IMR-90 (cell line): ENCODE measurements at regions not wholly inside any gene's neighbourhood (a gene's known extent, or its start where the extent isn't known, plus 50 kb on each side); places are given as distances from the start of the nearest gene placed in this dataset.

ENCODE experiments used
- ATAC-seq: fragments of 200-7000 bp; cut with Tn5 transposase; 2 replicates; pipeline ENCODE4 v1.9.1; 2020; ENCODE audit warnings: low read depth, mild to moderate bottlenecking, moderate library complexity
- BruUV-seq: library from RNA; stranded (reverse); fragments of 400-500 nt; replicated peaks from 2 replicates; lab custom pipeline; 2021; lab: Mats Ljungman, UMichigan
- CTCF ChIA-PET: fragments of 300-600 bp; formaldehyde crosslinking; extraction: SDS; loops from one replicate; lab custom pipeline; 2021; ENCODE audit warnings: antibody characterized with exemption; lab: Yijun Ruan, JAX
- POLR2A ChIA-PET: fragments of 300-600 bp; sonication (Branson Sonifier 250); formaldehyde crosslinking; loops from one replicate; lab custom pipeline; 2022; ENCODE audit warnings: antibody characterized with exemption; ENCODE audit not compliant: unreplicated experiment; lab: Charles Lee
- DNase-seq: peaks from one replicate; pipeline ENCODE4 v3.0.0; 2013
- H2AFZ ChIP-seq: replicated peaks from 2 replicates; pipeline ENCODE3; 2013; ENCODE audit warnings: low read length, mild to moderate bottlenecking; ENCODE audit not compliant: poor library complexity
- H2AK5ac ChIP-seq: 2 replicates; pipeline ENCODE4 v1.6.1; 2013; ENCODE audit warnings: low read depth, low read length, inconsistent platforms
- H2AK9ac ChIP-seq: replicated peaks from 2 replicates; pipeline ENCODE3; 2013; ENCODE audit warnings: mild to moderate bottlenecking, low read depth, low read length, moderate library complexity; ENCODE audit not compliant: poor library complexity
- H2BK120ac ChIP-seq: 2 replicates; pipeline ENCODE4 v1.6.1; 2013; ENCODE audit warnings: low read depth, low read length, inconsistent platforms
- H2BK15ac ChIP-seq: 3 replicates; pipeline ENCODE4 v1.6.1; 2013; ENCODE audit warnings: low read depth, low read length, inconsistent platforms
- H2BK20ac ChIP-seq: 2 replicates; pipeline ENCODE4 v1.6.1; 2013; ENCODE audit warnings: low read depth, mild to moderate bottlenecking, inconsistent platforms, low read length, moderate library complexity
- H2BK5ac ChIP-seq: 2 replicates; pipeline ENCODE4 v1.6.1; 2013; ENCODE audit warnings: mild to moderate bottlenecking, low read depth, low read length, inconsistent platforms; ENCODE audit not compliant: poor library complexity, severe bottlenecking
- H3K14ac ChIP-seq: replicated peaks from 2 replicates; pipeline ENCODE4 v1.6.1; 2013; ENCODE audit warnings: low read depth, low read length, inconsistent platforms
- H3K18ac ChIP-seq: 2 replicates; pipeline ENCODE4 v1.6.1; 2013; ENCODE audit warnings: low read depth, low read length, control low read depth
- H3K23ac ChIP-seq: 2 replicates; pipeline ENCODE4 v1.6.1; 2013; ENCODE audit warnings: low read depth, low read length, inconsistent platforms
- H3K27ac ChIP-seq: 2 replicates; pipeline ENCODE4 v1.5.1; 2013; ENCODE audit warnings: mild to moderate bottlenecking, control low read depth, low read length; ENCODE audit not compliant: insufficient read depth
- H3K27me3 ChIP-seq: 2 replicates; pipeline ENCODE4 v1.6.1; 2013; ENCODE audit warnings: low read length; ENCODE audit not compliant: control insufficient read depth, insufficient read depth
- H3K36me3 ChIP-seq: 2 replicates; pipeline ENCODE4 v1.6.1; 2013; ENCODE audit warnings: low read length, mixed read lengths; ENCODE audit not compliant: control insufficient read depth, insufficient read depth
- H3K4ac ChIP-seq: 2 replicates; pipeline ENCODE4 v1.6.1; 2013; ENCODE audit warnings: low read depth, low read length, inconsistent platforms
- H3K4me1 ChIP-seq: 2 replicates; pipeline ENCODE4 v1.6.1; 2013; ENCODE audit warnings: low read length, mixed read lengths; ENCODE audit not compliant: control insufficient read depth, insufficient read depth
- H3K4me2 ChIP-seq: 2 replicates; pipeline ENCODE4 v1.6.1; 2013; ENCODE audit warnings: low read depth, mild to moderate bottlenecking, control low read depth, low read length, moderate library complexity
- H3K4me3 ChIP-seq: 2 replicates; pipeline ENCODE4 v1.5.1; 2013; ENCODE audit warnings: low read depth, mild to moderate bottlenecking, control low read depth, low read length, moderate library complexity; ENCODE audit not compliant: insufficient read depth
- H3K56ac ChIP-seq: 2 replicates; pipeline ENCODE4 v1.6.1; 2013; ENCODE audit warnings: low read length, inconsistent platforms; ENCODE audit not compliant: insufficient read depth; ENCODE audit errors: extremely low read depth
- H3K79me1 ChIP-seq, 2 experiments: 2 replicates each; pipeline ENCODE4 v1.6.1; 2013; ENCODE audit warnings: low read length in 2 of 2, inconsistent platforms in 1 of 2, low read depth in 1 of 2
- H3K9ac ChIP-seq: 2 replicates; pipeline ENCODE4 v1.6.1; 2013; ENCODE audit warnings: low read depth, low read length, control low read depth
- H3K9me1 ChIP-seq: 2 replicates; pipeline ENCODE4 v1.6.1; 2013; ENCODE audit warnings: low read length, inconsistent platforms; ENCODE audit not compliant: insufficient read depth
- H3K9me3 ChIP-seq: 2 replicates; pipeline ENCODE4 v1.6.1; 2013; ENCODE audit warnings: low read length; ENCODE audit not compliant: control insufficient read depth, insufficient read depth
- H4K20me1 ChIP-seq: 2 replicates; pipeline ENCODE4 v1.6.1; 2013; ENCODE audit warnings: low read length, inconsistent platforms; ENCODE audit not compliant: insufficient read depth
- H4K5ac ChIP-seq: 2 replicates; pipeline ENCODE4 v1.6.1; 2013; ENCODE audit warnings: mild to moderate bottlenecking, low read depth, low read length, control low read depth
- H4K8ac ChIP-seq, 2 experiments: 2 replicates each; pipeline ENCODE4 v1.6.1; 2013; ENCODE audit warnings: low read depth in 2 of 2, low read length in 2 of 2, control low read depth in 1 of 2, inconsistent platforms in 1 of 2
- H4K91ac ChIP-seq: 2 replicates; pipeline ENCODE4 v1.6.1; 2013; ENCODE audit warnings: low read depth, low read length, inconsistent platforms; ENCODE audit not compliant: insufficient read depth
- BHLHE40 ChIP-seq: fragments of 150-350 bp; IDR thresholded peaks from 2 replicates; pipeline ENCODE4 v1.6.1; 2016; ENCODE audit warnings: mild to moderate bottlenecking, low read depth, low read length
- CEBPB ChIP-seq: IDR thresholded peaks from 2 replicates; pipeline ENCODE4 v1.6.1; 2012; ENCODE audit warnings: low read depth, low read length, improper control_type of control experiment
- CTCF ChIP-seq: conservative IDR thresholded peaks from 2 replicates; pipeline ENCODE4 v1.5.1; 2012; ENCODE audit warnings: mild to moderate bottlenecking, low read depth, low read length, improper control_type of control experiment
- MXI1 ChIP-seq: IDR thresholded peaks from 2 replicates; pipeline ENCODE4 v1.6.1; 2012; ENCODE audit warnings: low read depth, mild to moderate bottlenecking, low read length, moderate library complexity, borderline replicate concordance
- NFE2L2 ChIP-seq: fragments of 150-350 bp; IDR thresholded peaks from 2 replicates; pipeline ENCODE4 v1.6.1; 2016; ENCODE audit warnings: low read depth, mild to moderate bottlenecking, low read length
- POLR2A ChIP-seq: IDR thresholded peaks from 2 replicates; pipeline ENCODE4 v1.6.1; 2012; ENCODE audit warnings: mild to moderate bottlenecking, low read depth, low read length
- RAD21 ChIP-seq: IDR thresholded peaks from 2 replicates; pipeline ENCODE4 v1.6.1; 2012; ENCODE audit warnings: low read length, improper control_type of control experiment
- SMC3 ChIP-seq: fragments of 150-350 bp; IDR thresholded peaks from 2 replicates; pipeline ENCODE4 v1.6.1; 2016; ENCODE audit warnings: low read depth, mild to moderate bottlenecking, antibody characterized with exemption, low read length, moderate library complexity
- USF2 ChIP-seq: fragments of 150-350 bp; IDR thresholded peaks from 2 replicates; pipeline ENCODE4 v1.6.1; 2017; ENCODE audit warnings: mild to moderate bottlenecking, antibody characterized with exemption, low read length, low read depth
- WGBS, 2 experiments: methylation state at CpG; one replicate each; pipeline versions ENCODE4 v1.1.5 to v1.1.7; 2013; ENCODE audit warnings: missing lambda C conversion rate in 2 of 2; ENCODE audit not compliant: insufficient read length in 1 of 2; ENCODE audit errors: extremely low coverage in 2 of 2; 5-methylcytosine and 5-hydroxymethylcytosine counted together
- dilution Hi-C: fragments of 300-500 bp; cut with HindIII; formaldehyde crosslinking; loops from one replicate; pipeline ENCODE4 v1.14.3; 2018; ENCODE audit warnings: low sequenced_read_pairs; ENCODE audit not compliant: unreplicated experiment
- in situ Hi-C: fragments of 300-500 bp; cut with MboI; formaldehyde crosslinking; loops from 3 replicates; pipeline ENCODE4 v1.14.3; 2019; ENCODE audit warnings: low sequenced_read_pairs, inconsistent platforms, mixed read lengths
- intact Hi-C: fragments of 100-400 bp; cut with micrococcal nuclease; formaldehyde crosslinking; loops from 2 replicates; pipeline ENCODE4 v1.10.0; 2022
- TF ChIP-seq, protein P1 (sequence below): fragments of 150-350 bp; IDR thresholded peaks from 2 replicates; pipeline ENCODE4 v1.6.1; 2016; ENCODE audit warnings: low read depth, mild to moderate bottlenecking, low read length, moderate library complexity, borderline replicate concordance

- H4K5ac ChIP-seq, result no peak overlapping the region
- H4K91ac ChIP-seq, result no peak overlapping the region
- no peak overlapping the region for H3K18ac ChIP-seq
- ChIA-PET POLR2A (no interaction called here), CTCF (interaction anchor here (0.6 kb wide), 1 partner anchor 1664 kb away, joined by 4 read pairs; no protein-coding TSS in a partner anchor)
- no peak overlapping the region for H3K56ac ChIP-seq
- no peak overlapping the region for H3K23ac ChIP-seq
- H2BK20ac ChIP-seq, result no peak overlapping the region
- in situ Hi-C loops, result no loop called here
- no peaks in the 10 kb centered on the region for H3K9me3 ChIP-seq
- H3K4me1 ChIP-seq, result peaks cover 6% of the 10 kb centered on the region
- H3K4me3 ChIP-seq, result no peak overlapping the region
- 95% methylated on average over 4 of the region's 8 CpGs; no CpG with 5 or more reads in 1 of the 2 experiments for WGBS, 2 experiments
- H2BK15ac ChIP-seq, result no peak overlapping the region
- H3K9me1 ChIP-seq, result peaks cover 3% of the 10 kb centered on the region; the same call in 1 of the 2 replicates
- H2BK120ac ChIP-seq, result no peak overlapping the region
- ATAC-seq, result no peak
- H3K79me1 ChIP-seq, result no peaks in the 10 kb centered on the region
- H3K4me2 ChIP-seq, result no peak overlapping the region
- H2BK5ac ChIP-seq, result no peak overlapping the region
- no peak overlapping the region for H3K9ac ChIP-seq
- no peak overlapping the region for H2AK9ac ChIP-seq
- no peaks in the 10 kb centered on the region for H3K36me3 ChIP-seq
- no peak for TF ChIP-seq BHLHE40
- TF ChIP-seq RAD21, result no peak
- no peak for TF ChIP-seq MXI1
- TF ChIP-seq NFE2L2, result no peak
- TF ChIP-seq, protein P1, sequence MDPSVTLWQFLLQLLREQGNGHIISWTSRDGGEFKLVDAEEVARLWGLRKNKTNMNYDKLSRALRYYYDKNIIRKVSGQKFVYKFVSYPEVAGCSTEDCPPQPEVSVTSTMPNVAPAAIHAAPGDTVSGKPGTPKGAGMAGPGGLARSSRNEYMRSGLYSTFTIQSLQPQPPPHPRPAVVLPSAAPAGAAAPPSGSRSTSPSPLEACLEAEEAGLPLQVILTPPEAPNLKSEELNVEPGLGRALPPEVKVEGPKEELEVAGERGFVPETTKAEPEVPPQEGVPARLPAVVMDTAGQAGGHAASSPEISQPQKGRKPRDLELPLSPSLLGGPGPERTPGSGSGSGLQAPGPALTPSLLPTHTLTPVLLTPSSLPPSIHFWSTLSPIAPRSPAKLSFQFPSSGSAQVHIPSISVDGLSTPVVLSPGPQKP, result no peak
- TF ChIP-seq CTCF, result no peak
- TF ChIP-seq CEBPB, result no peak
- no peak for TF ChIP-seq POLR2A
- TF ChIP-seq USF2, result no peak
- no peak for TF ChIP-seq SMC3
- no peak overlapping the region for H4K8ac ChIP-seq
- no peak overlapping the region for H3K27ac ChIP-seq
- no peak overlapping the region for H3K4ac ChIP-seq
- DNase-seq, result no peak
- intact Hi-C loops, result no loop called here
- H4K20me1 ChIP-seq, result no peaks in the 10 kb centered on the region
- H3K14ac ChIP-seq, result no peak overlapping the region
- H2AFZ ChIP-seq, result no peak overlapping the region
- no peak overlapping the region for H2AK5ac ChIP-seq
- BruUV-seq, result no TSS peak
- H3K27me3 ChIP-seq, result peaks cover 2% of the 10 kb centered on the region; the same call in 1 of the 2 replicates
- dilution Hi-C loops, result no loop called here
Measured at GRCh38 chr15:31550211-31550977, 223.8 kb downstream of the KLF13 start.
